ENCODE measurements at regions not wholly inside any gene's neighbourhood (a gene's known extent, or its start where the extent isn't known, plus 50 kb on each side); places are given as distances from the start of the nearest gene placed in this dataset.

- TF ChIP-seq POLR2A (IDR thresholded peaks at IDR 0.05) = no peak
- TF ChIP-seq, protein P1, sequence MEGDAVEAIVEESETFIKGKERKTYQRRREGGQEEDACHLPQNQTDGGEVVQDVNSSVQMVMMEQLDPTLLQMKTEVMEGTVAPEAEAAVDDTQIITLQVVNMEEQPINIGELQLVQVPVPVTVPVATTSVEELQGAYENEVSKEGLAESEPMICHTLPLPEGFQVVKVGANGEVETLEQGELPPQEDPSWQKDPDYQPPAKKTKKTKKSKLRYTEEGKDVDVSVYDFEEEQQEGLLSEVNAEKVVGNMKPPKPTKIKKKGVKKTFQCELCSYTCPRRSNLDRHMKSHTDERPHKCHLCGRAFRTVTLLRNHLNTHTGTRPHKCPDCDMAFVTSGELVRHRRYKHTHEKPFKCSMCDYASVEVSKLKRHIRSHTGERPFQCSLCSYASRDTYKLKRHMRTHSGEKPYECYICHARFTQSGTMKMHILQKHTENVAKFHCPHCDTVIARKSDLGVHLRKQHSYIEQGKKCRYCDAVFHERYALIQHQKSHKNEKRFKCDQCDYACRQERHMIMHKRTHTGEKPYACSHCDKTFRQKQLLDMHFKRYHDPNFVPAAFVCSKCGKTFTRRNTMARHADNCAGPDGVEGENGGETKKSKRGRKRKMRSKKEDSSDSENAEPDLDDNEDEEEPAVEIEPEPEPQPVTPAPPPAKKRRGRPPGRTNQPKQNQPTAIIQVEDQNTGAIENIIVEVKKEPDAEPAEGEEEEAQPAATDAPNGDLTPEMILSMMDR (IDR thresholded peaks at IDR 0.05) = no peak
Measured at GRCh38 chr2:8021921-8022320, 659.9 kb upstream of the ID2 start.
